Heart right ventricle (tissue), 16 donors: ENCODE measurements at regions not wholly inside any gene's neighbourhood (a gene's known extent, or its start where the extent isn't known, plus 50 kb on each side); places are given as distances from the start of the nearest gene placed in this dataset.

Experiments
- ATAC-seq, 8 donors: fragments of 200-7000 bp; cut with Tn5 transposase; one replicate each; pipeline ENCODE4 v1.9.1; 2020; ENCODE audit warnings: mild to moderate bottlenecking in 8 of 8, moderate library complexity in 8 of 8, moderate number of reproducible peaks in 1 of 8
- DNase-seq, 2 donors: peaks; one replicate each; pipeline ENCODE4 v3.0.0-alpha.2; 2020
- H3K27ac ChIP-seq, 10 donors: fragments of 200-600 bp; sonication (generic) in 2 of 10; one replicate each; pipeline versions ENCODE4 v1.5.0 to v1.8.0; 2020 to 2022; ENCODE audit warnings: mild to moderate bottlenecking in 3 of 10
- H3K27me3 ChIP-seq, 7 donors: fragments of 200-600 bp; one replicate each; pipeline ENCODE4 v1.8.0; 2021 to 2022; ENCODE audit warnings: mild to moderate bottlenecking in 2 of 7
- H3K36me3 ChIP-seq, 9 donors: fragments of 200-600 bp; sonication (generic) in 1 of 9; one replicate each; pipeline versions ENCODE4 v1.5.0 to v1.8.0; 2020 to 2022; ENCODE audit warnings: mild to moderate bottlenecking in 2 of 9
- H3K4me1 ChIP-seq, 9 donors: fragments of 200-600 bp; sonication (generic) in 1 of 9; one replicate each; pipeline versions ENCODE4 v1.5.0 to v1.8.0; 2020 to 2022; ENCODE audit warnings: mild to moderate bottlenecking in 4 of 9
- H3K4me3 ChIP-seq, 10 donors: fragments of 200-600 bp; sonication (generic) in 2 of 10; one replicate each; pipeline versions ENCODE4 v1.5.0 to v1.8.0; 2020 to 2022; ENCODE audit warnings: mild to moderate bottlenecking in 7 of 10, moderate library complexity in 2 of 10
- H3K9me3 ChIP-seq, 11 donors: fragments of 200-600 bp in 10 of 11; sonication (generic) in 2 of 11; one replicate each; pipeline versions ENCODE4 v1.5.0 to v1.8.0; 2013 to 2022; ENCODE audit warnings: mild to moderate bottlenecking in 2 of 11, control low read depth in 1 of 11, moderate library complexity in 1 of 11
- WGBS, 2 donors: extraction: QIAGEN DNeasy Blood & Tissue Kit; methylation state at CpG; one replicate each; pipeline ENCODE4 v1.1.7; 2013; ENCODE audit warnings: inconsistent platforms in 1 of 2; 5-methylcytosine and 5-hydroxymethylcytosine counted together
- intact Hi-C, 10 donors: fragments of 100-400 bp; cut with DNase I; formaldehyde crosslinking; loops; one replicate each; pipeline versions ENCODE4 v1.11.1 to v1.14.2; 2022
- TF ChIP-seq, protein P1 (sequence below), 9 donors: fragments of 200-600 bp; sonication (generic) in 2 of 9; IDR thresholded peaks; one replicate each; pipeline versions ENCODE4 v1.5.0 to v1.8.0; 2021 to 2022; ENCODE audit warnings: antibody characterized with exemption in 9 of 9, mild to moderate bottlenecking in 5 of 9, moderate library complexity in 1 of 9
- donor health status: Arrhythmogenic right ventricular cardiomyopathy.
- donor health status: ischemic (EF 13 %, LVEDD 7.1; RV severe dilation, severe dysfunction).
- donor health status: healthy with polysubstance abuse.
- donor health status: DM: no; HTN: yes; CAD: no.
- donor health status: DM: no; HTN: no; CAD: no.
- donor health status: ischemic (EF 25% LVEDD 6.9; RV normal size, moderate dysfunction).
- donor health status: ischemic (EF 25% LVEDD 5.7; RV mildly dilated, moderate dysfunction).
- donor health status: healthy.
- donor health status: DM: yes; HTN: yes; CAD: no.
- donor health status: Ischemic cardiomyopathy.
- donor health status: ischemic (EF 35%, LVEDD 5.7; RV mildly dilated, moderate dysfunction).
- donor health status: nonischemic (EF 11% LVEDD 7.7; RV severe dilation, severe dysfunction).
- donor health status: DM: yes; HTN: yes; CAD: no.
- donor health status: PGD.
- donor health status: ischemic (EF 29% LVEDD 5.4; RV normal size, mild dysfunction).
- donor health status: nonischemic (EF 23%, LVEDD 6.1; RV moderate dilation, normal function).

DNA sequence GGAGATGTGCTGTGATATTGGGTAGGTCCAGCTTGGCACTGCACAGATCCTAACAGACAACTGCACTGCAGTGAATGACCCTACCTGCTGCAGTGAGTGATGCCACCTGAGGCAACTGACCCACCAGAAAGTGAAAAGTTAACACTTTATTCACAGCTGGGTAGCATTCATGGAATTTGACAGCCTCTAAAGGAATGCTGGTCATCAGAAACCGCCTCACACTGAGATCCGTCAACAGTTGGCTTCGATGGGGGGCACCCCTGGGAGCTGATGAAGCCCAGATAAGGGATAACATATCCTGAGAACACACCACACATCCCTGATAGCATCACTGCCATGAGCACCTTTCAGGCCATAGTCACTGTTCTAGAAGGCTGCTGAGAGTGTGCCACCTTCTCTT is 272.4 kb upstream of the CRY1 start:
- no peak overlapping the region for H3K4me3 ChIP-seq
- intact Hi-C loops = no loop called here

GRCh38 chr12:107366322-107366721 is 273.0 kb upstream of the CRY1 start:
- H3K9me3 ChIP-seq = no peaks in the 10 kb centered on the region
- WGBS, 2 donors = 73 to 76% methylated on average over 2 of the region's 2 CpGs
- DNase-seq = no peak
- intact Hi-C loops = no loop called here
- ATAC-seq = no peak
- H3K4me3 ChIP-seq = no peak overlapping the region
- H3K36me3 ChIP-seq = no peaks in the 10 kb centered on the region
- peaks cover 0 to 16% (median 0%) of the 10 kb centered on the region in 9 donors for H3K4me1 ChIP-seq
- peaks cover 0 to 37% (median 19%) of the 10 kb centered on the region in 7 donors for H3K27me3 ChIP-seq
- TF ChIP-seq, protein P1, sequence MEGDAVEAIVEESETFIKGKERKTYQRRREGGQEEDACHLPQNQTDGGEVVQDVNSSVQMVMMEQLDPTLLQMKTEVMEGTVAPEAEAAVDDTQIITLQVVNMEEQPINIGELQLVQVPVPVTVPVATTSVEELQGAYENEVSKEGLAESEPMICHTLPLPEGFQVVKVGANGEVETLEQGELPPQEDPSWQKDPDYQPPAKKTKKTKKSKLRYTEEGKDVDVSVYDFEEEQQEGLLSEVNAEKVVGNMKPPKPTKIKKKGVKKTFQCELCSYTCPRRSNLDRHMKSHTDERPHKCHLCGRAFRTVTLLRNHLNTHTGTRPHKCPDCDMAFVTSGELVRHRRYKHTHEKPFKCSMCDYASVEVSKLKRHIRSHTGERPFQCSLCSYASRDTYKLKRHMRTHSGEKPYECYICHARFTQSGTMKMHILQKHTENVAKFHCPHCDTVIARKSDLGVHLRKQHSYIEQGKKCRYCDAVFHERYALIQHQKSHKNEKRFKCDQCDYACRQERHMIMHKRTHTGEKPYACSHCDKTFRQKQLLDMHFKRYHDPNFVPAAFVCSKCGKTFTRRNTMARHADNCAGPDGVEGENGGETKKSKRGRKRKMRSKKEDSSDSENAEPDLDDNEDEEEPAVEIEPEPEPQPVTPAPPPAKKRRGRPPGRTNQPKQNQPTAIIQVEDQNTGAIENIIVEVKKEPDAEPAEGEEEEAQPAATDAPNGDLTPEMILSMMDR (IDR thresholded peaks at IDR 0.05) = no peak
- H3K27ac ChIP-seq = no peak overlapping the region

More for the DNA sequence above, 272.4 kb upstream of the CRY1 start:
- H3K4me1 ChIP-seq = peaks cover 0 to 15% (median 0%) of the 10 kb centered on the region in 9 donors
- ATAC-seq (no peak), DNase-seq (no peak)
- peaks cover 0 to 32% (median 19%) of the 10 kb centered on the region in 7 donors for H3K27me3 ChIP-seq
- 30 to 46% methylated on average over 3 of the region's 3 CpGs for WGBS, 2 donors
- TF ChIP-seq, protein P1 (IDR thresholded peaks at IDR 0.05) = no peak
- no peaks in the 10 kb centered on the region for H3K9me3 ChIP-seq
- H3K27ac ChIP-seq = no peak overlapping the region
- no peaks in the 10 kb centered on the region for H3K36me3 ChIP-seq

- TF ChIP-seq, protein P1 (IDR thresholded peaks at IDR 0.05) = no peak
- DNase-seq (no peak), ATAC-seq (no peak)
- Histone ChIP-seq H3K4me1 (peaks cover 0 to 38% (median 0%) of the 10 kb centered on the region in 9 donors), H3K4me3 (no peak overlapping the region), H3K36me3 (no peaks in the 10 kb centered on the region), H3K9me3 (no peaks in the 10 kb centered on the region), H3K27ac (peak overlapping the region in 1 of 10 donors; percentile 60), H3K27me3 (peaks cover 0 to 22% (median 11%) of the 10 kb centered on the region in 7 donors)
- intact Hi-C loops = no loop called here
- WGBS, 2 donors = 84 to 88% methylated on average over 5 of the region's 5 CpGs
Observed at GRCh38 chr12:107368586-107368985, 275.2 kb upstream of the CRY1 start.

DNA sequence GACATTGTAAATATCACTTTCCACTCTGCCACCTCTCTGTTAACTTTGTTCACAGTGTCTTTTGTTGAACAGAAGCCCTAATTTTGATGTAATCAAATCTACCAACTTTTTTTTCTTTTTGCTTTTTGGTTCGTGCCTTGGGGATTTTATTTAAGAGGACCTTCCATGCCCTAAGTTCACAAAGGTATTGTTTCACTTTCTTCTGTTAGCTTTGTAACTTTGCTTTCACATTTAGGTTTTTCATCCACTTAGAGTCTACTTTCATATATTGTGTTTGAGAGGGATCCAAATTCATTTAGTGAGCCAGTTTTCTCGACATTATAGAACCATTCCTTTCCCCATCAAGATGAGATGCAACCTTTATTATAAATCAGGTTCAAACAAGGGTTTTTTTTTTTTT is 275.7 kb upstream of the CRY1 start:
- intact Hi-C loops = no loop called here
- 71 to 81% methylated on average over 2 of the region's 2 CpGs for WGBS, 2 donors
- Histone ChIP-seq H3K9me3 (no peaks in the 10 kb centered on the region), H3K27me3 (peaks cover 0 to 22% (median 11%) of the 10 kb centered on the region in 7 donors), H3K36me3 (no peaks in the 10 kb centered on the region), H3K4me1 (peaks cover 0 to 42% (median 0%) of the 10 kb centered on the region in 9 donors), H3K4me3 (no peak overlapping the region), H3K27ac (peak overlapping the region in 1 of 10 donors; percentile 60)
- DNase-seq = no peak
- TF ChIP-seq, protein P1 (IDR thresholded peaks at IDR 0.05) = no peak
- no peak for ATAC-seq
